HG03175 (cell line): ENCODE measurements at regions not wholly inside any gene's neighbourhood (a gene's known extent, or its start where the extent isn't known, plus 50 kb on each side); places are given as distances from the start of the nearest gene placed in this dataset.

Experiments used
- ATAC-seq: cut with Tn5 transposase; IDR thresholded peaks from one replicate; pipeline ENCODE4 v1.9.1; 2021; ENCODE audit warnings: mild to moderate bottlenecking, moderate library complexity; ENCODE audit not compliant: unreplicated experiment

GRCh38 chr18:33866386-33866785 is 288.4 kb downstream of the ASXL3 start:
- ATAC-seq = no peak

GRCh38 chr18:33863912-33864311 is 285.9 kb downstream of the ASXL3 start:
- ATAC-seq = no peak

GRCh38 chr18:33854827-33855139 is 276.8 kb downstream of the ASXL3 start:
- ATAC-seq = no peak

- ATAC-seq = no peak
These were observed 276.2 kb downstream of the ASXL3 start for GRCh38 chr18:33854086-33854826.

GRCh38 chr18:33853187-33853586 is 275.2 kb downstream of the ASXL3 start:
- no peak for ATAC-seq

- no peak for ATAC-seq
These were observed 273.6 kb downstream of the ASXL3 start for GRCh38 chr18:33851546-33852078.

GRCh38 chr18:33849731-33850130 is 271.7 kb downstream of the ASXL3 start:
- ATAC-seq = no peak

- no peak for ATAC-seq
These were observed 266.2 kb downstream of the ASXL3 start for GRCh38 chr18:33844232-33844631.

GRCh38 chr18:33841221-33841967 is 263.4 kb downstream of the ASXL3 start:
- no peak for ATAC-seq

GRCh38 chr18:33840212-33840593 is 262.2 kb downstream of the ASXL3 start:
- no peak for ATAC-seq

GRCh38 chr18:33839452-33840211 is 261.6 kb downstream of the ASXL3 start:
- no peak for ATAC-seq

- no peak for ATAC-seq
These were observed 260.0 kb downstream of the ASXL3 start for GRCh38 chr18:33838054-33838453.

GRCh38 chr18:33837191-33837590 is 259.2 kb downstream of the ASXL3 start:
- ATAC-seq = no peak

GRCh38 chr18:33836564-33836963 is 258.5 kb downstream of the ASXL3 start:
- ATAC-seq = no peak

GRCh38 chr18:33835419-33835818 is 257.4 kb downstream of the ASXL3 start:
- ATAC-seq = no peak

- no peak for ATAC-seq
These were observed 255.8 kb downstream of the ASXL3 start for GRCh38 chr18:33833842-33834241.

- ATAC-seq = no peak
These were observed 253.4 kb downstream of the ASXL3 start for GRCh38 chr18:33831424-33831823.

GRCh38 chr18:33830213-33830612 is 252.2 kb downstream of the ASXL3 start:
- ATAC-seq = no peak

- ATAC-seq = no peak
These were observed 250.9 kb downstream of the ASXL3 start for GRCh38 chr18:33828949-33829348.

GRCh38 chr18:33826151-33826550 is 248.1 kb downstream of the ASXL3 start:
- no peak for ATAC-seq

- ATAC-seq = no peak
These were observed 243.5 kb downstream of the ASXL3 start for GRCh38 chr18:33821503-33821902.
